Liver (tissue), 3 donors: ENCODE measurements at regions not wholly inside any gene's neighbourhood (a gene's known extent, or its start where the extent isn't known, plus 50 kb on each side); places are given as distances from the start of the nearest gene placed in this dataset.

ENCODE experiments used
- GABPA ChIP-seq, 2 donors: IDR thresholded peaks in 1 of 2; conservative IDR thresholded peaks in 1 of 2; 2 replicates each; pipeline ENCODE4 v1.6.1; 2016; ENCODE audit warnings: antibody characterized with exemption in 2 of 2, mild to moderate bottlenecking in 1 of 2, moderate library complexity in 1 of 2
- JUND ChIP-seq, 2 donors: IDR thresholded peaks; 2 replicates each; pipeline ENCODE4 v1.6.1; 2016; ENCODE audit warnings: antibody characterized with exemption in 2 of 2
- TF ChIP-seq, protein P1 (sequence below): fragments of 150-350 bp; IDR thresholded peaks from 2 replicates; pipeline ENCODE4 v1.5.1; 2017; ENCODE audit warnings: improper control_type of control experiment, low read depth, low read length; ENCODE audit not compliant: missing input control
- donor health status: healthy.
- donor health status: healthy.

DNA sequence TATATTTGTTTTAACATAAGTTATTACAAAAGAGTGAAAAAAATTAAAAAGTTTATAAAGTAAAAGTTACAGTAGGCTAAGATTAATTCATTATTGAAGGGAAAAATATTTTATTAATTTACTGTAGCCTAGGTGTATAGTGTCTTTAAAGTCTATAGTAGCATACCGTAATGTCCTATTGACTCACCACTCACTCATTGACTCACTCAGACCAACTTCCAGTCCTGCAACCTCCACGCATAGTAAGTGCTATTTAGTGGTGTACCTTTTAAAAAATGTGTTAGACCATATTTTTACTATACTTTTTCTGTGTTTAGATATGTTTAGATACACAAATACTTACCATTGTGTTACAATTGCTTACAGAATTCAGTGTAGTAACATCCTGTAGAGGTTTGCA, 841.1 kb downstream of the CENPC start:
- TF ChIP-seq, protein P1, sequence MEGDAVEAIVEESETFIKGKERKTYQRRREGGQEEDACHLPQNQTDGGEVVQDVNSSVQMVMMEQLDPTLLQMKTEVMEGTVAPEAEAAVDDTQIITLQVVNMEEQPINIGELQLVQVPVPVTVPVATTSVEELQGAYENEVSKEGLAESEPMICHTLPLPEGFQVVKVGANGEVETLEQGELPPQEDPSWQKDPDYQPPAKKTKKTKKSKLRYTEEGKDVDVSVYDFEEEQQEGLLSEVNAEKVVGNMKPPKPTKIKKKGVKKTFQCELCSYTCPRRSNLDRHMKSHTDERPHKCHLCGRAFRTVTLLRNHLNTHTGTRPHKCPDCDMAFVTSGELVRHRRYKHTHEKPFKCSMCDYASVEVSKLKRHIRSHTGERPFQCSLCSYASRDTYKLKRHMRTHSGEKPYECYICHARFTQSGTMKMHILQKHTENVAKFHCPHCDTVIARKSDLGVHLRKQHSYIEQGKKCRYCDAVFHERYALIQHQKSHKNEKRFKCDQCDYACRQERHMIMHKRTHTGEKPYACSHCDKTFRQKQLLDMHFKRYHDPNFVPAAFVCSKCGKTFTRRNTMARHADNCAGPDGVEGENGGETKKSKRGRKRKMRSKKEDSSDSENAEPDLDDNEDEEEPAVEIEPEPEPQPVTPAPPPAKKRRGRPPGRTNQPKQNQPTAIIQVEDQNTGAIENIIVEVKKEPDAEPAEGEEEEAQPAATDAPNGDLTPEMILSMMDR: no peak
- TF ChIP-seq GABPA (IDR thresholded peaks at IDR 0.05 in 1 of 2, conservative IDR thresholded peaks at IDR 0.05 in 1 of 2) (no peak), JUND (IDR thresholded peaks at IDR 0.05) (no peak)
